GM12878 (cell line): ENCODE measurements at regions not wholly inside any gene's neighbourhood (a gene's known extent, or its start where the extent isn't known, plus 50 kb on each side); places are given as distances from the start of the nearest gene placed in this dataset.

Source experiments
- ATAC-seq: fragments of 200-7000 bp; cut with Tn5 transposase; 3 replicates; pipeline ENCODE4 v1.9.1; 2020; ENCODE audit warnings: mild to moderate bottlenecking, moderate library complexity
- BruUV-seq: library from RNA; stranded (reverse); fragments of 400-500 nt; replicated peaks from 2 replicates; lab custom pipeline; 2021; lab: Mats Ljungman, UMichigan
- CTCF ChIA-PET: fragments of 300-600 bp; sonication (Branson Sonifier 250); formaldehyde crosslinking; extraction: SDS; loops from one replicate; lab custom pipeline; 2021; ENCODE audit warnings: inconsistent platforms; lab: Yijun Ruan, JAX
- POLR2A ChIA-PET: fragments of 350-600 bp; formaldehyde crosslinking; extraction: SDS; loops from one replicate; lab custom pipeline; 2021; ENCODE audit warnings: inconsistent platforms; lab: Charles Lee
- RAD21 ChIA-PET: fragments of 300-600 bp; sonication (Branson Sonifier 250); formaldehyde crosslinking; loops from one replicate; lab custom pipeline; 2023; ENCODE audit warnings: antibody characterized with exemption; ENCODE audit not compliant: unreplicated experiment; lab: Charles Lee
- SMC1A ChIA-PET: fragments of 300-600 bp; sonication (Branson Sonifier 250); formaldehyde crosslinking; loops from one replicate; lab custom pipeline; 2023; ENCODE audit not compliant: unreplicated experiment, uncharacterized antibody; lab: Charles Lee
- DNase-seq: peaks from one replicate; pipeline ENCODE4 v3.0.0-alpha.2; 2011; ENCODE audit warnings: low read depth, low spot score
- FAIRE-seq: peaks from 3 replicates; lab custom pipeline; 2011; peaks lifted over from hg19 to GRCh38; lab: Jason Lieb, UNC
- H2AFZ ChIP-seq: 2 replicates; pipeline ENCODE4 v1.6.0; 2011; ENCODE audit warnings: low read depth, low read length, control low read depth; ENCODE audit not compliant: control insufficient read depth
- H3K27ac ChIP-seq: 2 replicates; pipeline ENCODE4 v1.5.1; 2011; ENCODE audit warnings: control low read depth; ENCODE audit not compliant: control insufficient read depth, insufficient read depth
- H3K27me3 ChIP-seq, 2 experiments: replicated peaks in 1 of 2; 2 replicates each; pipeline versions ENCODE4 v1.6.0 to v1.6.1; 2011; ENCODE audit warnings: low read length in 1 of 2; ENCODE audit not compliant: control insufficient read depth in 2 of 2, insufficient read depth in 2 of 2
- H3K36me3 ChIP-seq, 2 experiments: 2 replicates each; pipeline ENCODE4 v1.5.1; 2011; ENCODE audit warnings: low read length in 1 of 2; ENCODE audit not compliant: control insufficient read depth in 2 of 2, insufficient read depth in 2 of 2
- H3K4me1 ChIP-seq: 2 replicates; pipeline ENCODE4 v1.6.1; 2011; ENCODE audit warnings: mild to moderate bottlenecking, low read length, moderate library complexity, mixed read lengths; ENCODE audit not compliant: control insufficient read depth, insufficient read depth
- H3K4me2 ChIP-seq: 2 replicates; pipeline ENCODE4 v1.6.0; 2011; ENCODE audit warnings: control low read depth; ENCODE audit not compliant: control insufficient read depth, insufficient read depth
- H3K4me3 ChIP-seq: fragments of 200-600 bp; sonication (generic); 2 replicates; pipeline ENCODE4 v1.5.1; 2016
- H3K79me2 ChIP-seq: 2 replicates; pipeline ENCODE4 v1.6.0; 2011; ENCODE audit warnings: low read length; ENCODE audit not compliant: control insufficient read depth, insufficient read depth
- H3K9ac ChIP-seq: 2 replicates; pipeline ENCODE4 v1.8.0; 2011; ENCODE audit warnings: low read length, control low read depth, mixed read lengths; ENCODE audit not compliant: control insufficient read depth, insufficient read depth
- H3K9me3 ChIP-seq: replicated peaks from 3 replicates; pipeline ENCODE4 v1.5.1; 2011; ENCODE audit warnings: mild to moderate bottlenecking, low read length; ENCODE audit not compliant: control insufficient read depth, insufficient read depth
- H4K20me1 ChIP-seq: 2 replicates; pipeline ENCODE4 v1.6.0; 2011; ENCODE audit not compliant: control insufficient read depth, insufficient read depth
- FOXM1 ChIP-seq: IDR thresholded peaks from 2 replicates; pipeline ENCODE4 v1.6.1; 2012; ENCODE audit warnings: low read depth, mild to moderate bottlenecking, inconsistent platforms, low read length, moderate library complexity
- GABPA ChIP-seq: IDR thresholded peaks from 2 replicates; pipeline ENCODE4 v1.6.1; 2014; ENCODE audit warnings: antibody characterized with exemption, low read depth, mild to moderate bottlenecking, inconsistent platforms
- NFIC ChIP-seq: IDR thresholded peaks from 2 replicates; pipeline ENCODE4 v1.6.1; 2012; ENCODE audit warnings: low read depth, mild to moderate bottlenecking, inconsistent platforms, low read length, moderate library complexity
- NR2C2 ChIP-seq: IDR thresholded peaks from 2 replicates; pipeline ENCODE4 v1.6.1; 2011; ENCODE audit warnings: borderline replicate concordance, low read depth; ENCODE audit not compliant: control insufficient read depth, insufficient read length
- SMC3 ChIP-seq: IDR thresholded peaks from 2 replicates; pipeline ENCODE4 v1.6.1; 2011; ENCODE audit warnings: low read length, improper control_type of control experiment, borderline replicate concordance
- WGBS: methylation state at CpG from one replicate; pipeline ENCODE4 v1.1.6; 2016; ENCODE audit warnings: low lambda C conversion rate; ENCODE audit not compliant: insufficient replicate concordance, insufficient coverage; ENCODE audit errors: missing lambda C conversion rate; 5-methylcytosine and 5-hydroxymethylcytosine counted together
- in situ Hi-C: fragments of 300-500 bp; cut with MboI; formaldehyde crosslinking; loops from 9 replicates; pipeline ENCODE4 v1.14.3; 2018; ENCODE audit warnings: mixed read lengths
- intact Hi-C: fragments of 100-400 bp; cut with micrococcal nuclease; formaldehyde crosslinking; loops from one replicate; pipeline ENCODE4 v1.14.2; 2022; ENCODE audit not compliant: unreplicated experiment
- TF ChIP-seq, protein P1 (sequence below): fragments of 450-650 bp; IDR thresholded peaks from 2 replicates; pipeline ENCODE4 v1.6.1; 2017; ENCODE audit warnings: low read depth, mild to moderate bottlenecking, moderate library complexity
- TF ChIP-seq, protein P2 (sequence below): fragments of 450-650 bp; IDR thresholded peaks from 2 replicates; pipeline ENCODE4 v1.6.1; 2018; ENCODE audit warnings: borderline replicate concordance, mild to moderate bottlenecking; ENCODE audit not compliant: partially characterized antibody

DNA sequence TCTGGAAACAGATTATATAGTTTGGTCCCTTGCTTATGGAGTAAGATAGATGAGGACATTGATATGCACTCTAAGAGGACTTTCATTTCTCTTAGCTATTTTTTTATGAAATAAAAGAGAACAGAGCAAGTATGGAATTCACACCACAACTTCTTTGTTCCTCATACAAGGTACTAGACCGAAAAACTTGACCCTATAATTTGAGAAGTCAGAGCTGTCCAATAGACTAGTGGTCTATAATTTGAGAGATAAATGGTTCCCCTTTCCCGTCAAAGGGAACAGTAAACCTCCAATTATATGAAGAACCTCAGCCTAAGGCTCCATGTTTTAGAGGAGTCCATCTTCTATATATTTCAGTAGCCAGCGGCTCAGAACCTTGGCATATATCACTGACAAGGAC, 58.5 kb upstream of the HIF1A start:
- WGBS: 67% methylated on average over 3 of the region's 3 CpGs

DNA sequence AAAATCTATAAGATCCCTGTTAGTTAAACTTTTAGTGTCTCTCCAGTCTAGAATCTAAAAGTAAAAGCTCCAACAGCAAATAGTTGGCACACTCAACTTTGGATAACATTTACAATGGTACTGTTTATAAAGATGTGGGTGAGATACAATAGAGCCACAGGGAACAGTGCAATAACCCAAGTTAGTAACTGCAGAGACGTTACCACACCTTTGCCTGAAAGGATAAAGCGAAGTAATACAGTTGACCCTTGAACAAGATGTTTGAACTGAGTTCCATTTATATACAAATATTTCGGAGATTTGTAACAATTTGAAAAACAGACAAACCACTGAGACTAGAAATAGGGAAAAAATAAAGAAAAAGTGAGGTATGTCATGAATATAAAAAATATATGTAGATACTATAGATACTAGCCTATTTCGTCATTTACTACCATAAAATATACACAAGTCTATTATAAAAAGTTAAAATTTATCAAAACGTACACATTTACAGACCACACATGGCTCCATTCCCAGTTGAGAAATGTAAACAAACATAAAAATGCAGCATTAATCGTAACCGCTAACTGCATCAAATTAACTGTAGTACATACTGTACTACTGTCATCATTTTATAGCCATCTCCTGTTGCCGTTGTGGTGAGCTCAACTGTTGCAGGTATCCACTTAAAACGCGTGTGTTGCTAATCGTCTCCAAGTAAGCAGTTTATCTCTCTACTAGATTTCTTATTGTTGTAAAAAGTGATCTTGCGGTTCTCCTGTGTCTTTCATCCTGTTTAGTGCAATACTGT, 56.5 kb upstream of the HIF1A start:
- ATAC-seq (no peak), FAIRE-seq (no peak), DNase-seq (no peak)
- ChIA-PET RAD21 (no interaction called here), CTCF (interaction anchor here (1.3 to 1.6 kb wide), 2 partner anchors 21 to 354 kb away, joined by 3 to 5 read pairs; no protein-coding TSS in a partner anchor), POLR2A (no interaction called here), SMC1A (interaction anchor here (0.8 to 1.3 kb wide), 3 partner anchors 9 to 43 kb away, joined by 3 to 5 read pairs (median 3); no protein-coding TSS in a partner anchor)
- Histone ChIP-seq H3K36me3 (no peaks in the 10 kb centered on the region), H4K20me1 (no peaks in the 10 kb centered on the region), H3K27ac (no peak overlapping the region), H3K4me3 (no peak overlapping the region), H3K79me2 (no peaks in the 10 kb centered on the region), H3K4me2 (no peak overlapping the region), H3K9me3 (no peaks in the 10 kb centered on the region), H3K27me3 (no peaks in the 10 kb centered on the region), H3K4me1 (no peaks in the 10 kb centered on the region), H3K9ac (no peak overlapping the region), H2AFZ (no peak overlapping the region)
- BruUV-seq: no TSS peak
- intact Hi-C loops (no loop called here), in situ Hi-C loops (no loop called here)
- WGBS: 89% methylated on average over 12 of the region's 12 CpGs
- TF ChIP-seq SMC3 (no peak), FOXM1 (no peak), NFIC (no peak)
- TF ChIP-seq, protein P1, sequence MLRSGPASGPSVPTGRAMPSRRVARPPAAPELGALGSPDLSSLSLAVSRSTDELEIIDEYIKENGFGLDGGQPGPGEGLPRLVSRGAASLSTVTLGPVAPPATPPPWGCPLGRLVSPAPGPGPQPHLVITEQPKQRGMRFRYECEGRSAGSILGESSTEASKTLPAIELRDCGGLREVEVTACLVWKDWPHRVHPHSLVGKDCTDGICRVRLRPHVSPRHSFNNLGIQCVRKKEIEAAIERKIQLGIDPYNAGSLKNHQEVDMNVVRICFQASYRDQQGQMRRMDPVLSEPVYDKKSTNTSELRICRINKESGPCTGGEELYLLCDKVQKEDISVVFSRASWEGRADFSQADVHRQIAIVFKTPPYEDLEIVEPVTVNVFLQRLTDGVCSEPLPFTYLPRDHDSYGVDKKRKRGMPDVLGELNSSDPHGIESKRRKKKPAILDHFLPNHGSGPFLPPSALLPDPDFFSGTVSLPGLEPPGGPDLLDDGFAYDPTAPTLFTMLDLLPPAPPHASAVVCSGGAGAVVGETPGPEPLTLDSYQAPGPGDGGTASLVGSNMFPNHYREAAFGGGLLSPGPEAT: no peak
- TF ChIP-seq, protein P2, sequence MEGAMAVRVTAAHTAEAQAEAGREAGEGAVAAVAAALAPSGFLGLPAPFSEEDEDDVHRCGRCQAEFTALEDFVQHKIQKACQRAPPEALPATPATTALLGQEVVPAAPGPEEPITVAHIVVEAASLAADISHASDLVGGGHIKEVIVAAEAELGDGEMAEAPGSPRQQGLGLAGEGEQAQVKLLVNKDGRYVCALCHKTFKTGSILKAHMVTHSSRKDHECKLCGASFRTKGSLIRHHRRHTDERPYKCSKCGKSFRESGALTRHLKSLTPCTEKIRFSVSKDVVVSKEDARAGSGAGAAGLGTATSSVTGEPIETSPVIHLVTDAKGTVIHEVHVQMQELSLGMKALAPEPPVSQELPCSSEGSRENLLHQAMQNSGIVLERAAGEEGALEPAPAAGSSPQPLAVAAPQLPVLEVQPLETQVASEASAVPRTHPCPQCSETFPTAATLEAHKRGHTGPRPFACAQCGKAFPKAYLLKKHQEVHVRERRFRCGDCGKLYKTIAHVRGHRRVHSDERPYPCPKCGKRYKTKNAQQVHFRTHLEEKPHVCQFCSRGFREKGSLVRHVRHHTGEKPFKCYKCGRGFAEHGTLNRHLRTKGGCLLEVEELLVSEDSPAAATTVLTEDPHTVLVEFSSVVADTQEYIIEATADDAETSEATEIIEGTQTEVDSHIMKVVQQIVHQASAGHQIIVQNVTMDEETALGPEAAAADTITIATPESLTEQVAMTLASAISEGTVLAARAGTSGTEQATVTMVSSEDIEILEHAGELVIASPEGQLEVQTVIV: no peak

More for the DNA sequence above, 58.5 kb upstream of the HIF1A start:
- no TSS peak for BruUV-seq
- intact Hi-C loops: no loop called here
- Histone ChIP-seq H3K27me3 (no peaks in the 10 kb centered on the region), H3K36me3 (no peaks in the 10 kb centered on the region), H4K20me1 (no peaks in the 10 kb centered on the region), H3K4me1 (no peaks in the 10 kb centered on the region), H3K9me3 (no peaks in the 10 kb centered on the region), H3K4me2 (no peak overlapping the region), H3K9ac (no peak overlapping the region), H2AFZ (no peak overlapping the region), H3K4me3 (no peak overlapping the region), H3K79me2 (no peaks in the 10 kb centered on the region), H3K27ac (no peak overlapping the region)
- ChIA-PET POLR2A (interaction anchor here (1.5 kb wide), 1 partner anchor 9 kb away, joined by 4 read pairs; no protein-coding TSS in a partner anchor), CTCF (no interaction called here), RAD21 (no interaction called here), SMC1A (interaction anchor here (1.7 kb wide), 1 partner anchor 27 kb away, joined by 3 read pairs; no protein-coding TSS in a partner anchor)
- DNase-seq (no peak), FAIRE-seq (no peak), ATAC-seq (peak; percentile 53)
- in situ Hi-C loops: no loop called here
- no peak for TF ChIP-seq NR2C2
- no peak for TF ChIP-seq GABPA
